IMR-90 (cell line): ENCODE measurements at regions not wholly inside any gene's neighbourhood (a gene's known extent, or its start where the extent isn't known, plus 50 kb on each side); places are given as distances from the start of the nearest gene placed in this dataset.

ENCODE experiments used
- ATAC-seq: fragments of 200-7000 bp; cut with Tn5 transposase; 2 replicates; pipeline ENCODE4 v1.9.1; 2020; ENCODE audit warnings: low read depth, mild to moderate bottlenecking, moderate library complexity
- BruUV-seq: library from RNA; stranded (reverse); fragments of 400-500 nt; replicated peaks from 2 replicates; lab custom pipeline; 2021; lab: Mats Ljungman, UMichigan
- CTCF ChIA-PET: fragments of 300-600 bp; formaldehyde crosslinking; extraction: SDS; loops from one replicate; lab custom pipeline; 2021; ENCODE audit warnings: antibody characterized with exemption; lab: Yijun Ruan, JAX
- POLR2A ChIA-PET: fragments of 300-600 bp; sonication (Branson Sonifier 250); formaldehyde crosslinking; loops from one replicate; lab custom pipeline; 2022; ENCODE audit warnings: antibody characterized with exemption; ENCODE audit not compliant: unreplicated experiment; lab: Charles Lee
- DNase-seq: peaks from one replicate; pipeline ENCODE4 v3.0.0; 2013
- H2AFZ ChIP-seq: replicated peaks from 2 replicates; pipeline ENCODE3; 2013; ENCODE audit warnings: low read length, mild to moderate bottlenecking; ENCODE audit not compliant: poor library complexity
- H2AK5ac ChIP-seq: 2 replicates; pipeline ENCODE4 v1.6.1; 2013; ENCODE audit warnings: low read depth, low read length, inconsistent platforms
- H2AK9ac ChIP-seq: replicated peaks from 2 replicates; pipeline ENCODE3; 2013; ENCODE audit warnings: mild to moderate bottlenecking, low read depth, low read length, moderate library complexity; ENCODE audit not compliant: poor library complexity
- H2BK120ac ChIP-seq: 2 replicates; pipeline ENCODE4 v1.6.1; 2013; ENCODE audit warnings: low read depth, low read length, inconsistent platforms
- H2BK15ac ChIP-seq: 3 replicates; pipeline ENCODE4 v1.6.1; 2013; ENCODE audit warnings: low read depth, low read length, inconsistent platforms
- H2BK20ac ChIP-seq: 2 replicates; pipeline ENCODE4 v1.6.1; 2013; ENCODE audit warnings: low read depth, mild to moderate bottlenecking, inconsistent platforms, low read length, moderate library complexity
- H2BK5ac ChIP-seq: 2 replicates; pipeline ENCODE4 v1.6.1; 2013; ENCODE audit warnings: mild to moderate bottlenecking, low read depth, low read length, inconsistent platforms; ENCODE audit not compliant: poor library complexity, severe bottlenecking
- H3K14ac ChIP-seq: replicated peaks from 2 replicates; pipeline ENCODE4 v1.6.1; 2013; ENCODE audit warnings: low read depth, low read length, inconsistent platforms
- H3K18ac ChIP-seq: 2 replicates; pipeline ENCODE4 v1.6.1; 2013; ENCODE audit warnings: low read depth, low read length, control low read depth
- H3K23ac ChIP-seq: 2 replicates; pipeline ENCODE4 v1.6.1; 2013; ENCODE audit warnings: low read depth, low read length, inconsistent platforms
- H3K27ac ChIP-seq: 2 replicates; pipeline ENCODE4 v1.5.1; 2013; ENCODE audit warnings: mild to moderate bottlenecking, control low read depth, low read length; ENCODE audit not compliant: insufficient read depth
- H3K27me3 ChIP-seq: 2 replicates; pipeline ENCODE4 v1.6.1; 2013; ENCODE audit warnings: low read length; ENCODE audit not compliant: control insufficient read depth, insufficient read depth
- H3K36me3 ChIP-seq: 2 replicates; pipeline ENCODE4 v1.6.1; 2013; ENCODE audit warnings: low read length, mixed read lengths; ENCODE audit not compliant: control insufficient read depth, insufficient read depth
- H3K4ac ChIP-seq: 2 replicates; pipeline ENCODE4 v1.6.1; 2013; ENCODE audit warnings: low read depth, low read length, inconsistent platforms
- H3K4me1 ChIP-seq: 2 replicates; pipeline ENCODE4 v1.6.1; 2013; ENCODE audit warnings: low read length, mixed read lengths; ENCODE audit not compliant: control insufficient read depth, insufficient read depth
- H3K4me2 ChIP-seq: 2 replicates; pipeline ENCODE4 v1.6.1; 2013; ENCODE audit warnings: low read depth, mild to moderate bottlenecking, control low read depth, low read length, moderate library complexity
- H3K4me3 ChIP-seq: 2 replicates; pipeline ENCODE4 v1.5.1; 2013; ENCODE audit warnings: low read depth, mild to moderate bottlenecking, control low read depth, low read length, moderate library complexity; ENCODE audit not compliant: insufficient read depth
- H3K56ac ChIP-seq: 2 replicates; pipeline ENCODE4 v1.6.1; 2013; ENCODE audit warnings: low read length, inconsistent platforms; ENCODE audit not compliant: insufficient read depth; ENCODE audit errors: extremely low read depth
- H3K79me1 ChIP-seq, 2 experiments: 2 replicates each; pipeline ENCODE4 v1.6.1; 2013; ENCODE audit warnings: low read length in 2 of 2, inconsistent platforms in 1 of 2, low read depth in 1 of 2
- H3K9ac ChIP-seq: 2 replicates; pipeline ENCODE4 v1.6.1; 2013; ENCODE audit warnings: low read depth, low read length, control low read depth
- H3K9me1 ChIP-seq: 2 replicates; pipeline ENCODE4 v1.6.1; 2013; ENCODE audit warnings: low read length, inconsistent platforms; ENCODE audit not compliant: insufficient read depth
- H3K9me3 ChIP-seq: 2 replicates; pipeline ENCODE4 v1.6.1; 2013; ENCODE audit warnings: low read length; ENCODE audit not compliant: control insufficient read depth, insufficient read depth
- H4K20me1 ChIP-seq: 2 replicates; pipeline ENCODE4 v1.6.1; 2013; ENCODE audit warnings: low read length, inconsistent platforms; ENCODE audit not compliant: insufficient read depth
- H4K5ac ChIP-seq: 2 replicates; pipeline ENCODE4 v1.6.1; 2013; ENCODE audit warnings: mild to moderate bottlenecking, low read depth, low read length, control low read depth
- H4K8ac ChIP-seq, 2 experiments: 2 replicates each; pipeline ENCODE4 v1.6.1; 2013; ENCODE audit warnings: low read depth in 2 of 2, low read length in 2 of 2, control low read depth in 1 of 2, inconsistent platforms in 1 of 2
- H4K91ac ChIP-seq: 2 replicates; pipeline ENCODE4 v1.6.1; 2013; ENCODE audit warnings: low read depth, low read length, inconsistent platforms; ENCODE audit not compliant: insufficient read depth
- BHLHE40 ChIP-seq: fragments of 150-350 bp; IDR thresholded peaks from 2 replicates; pipeline ENCODE4 v1.6.1; 2016; ENCODE audit warnings: mild to moderate bottlenecking, low read depth, low read length
- CTCF ChIP-seq: conservative IDR thresholded peaks from 2 replicates; pipeline ENCODE4 v1.5.1; 2012; ENCODE audit warnings: mild to moderate bottlenecking, low read depth, low read length, improper control_type of control experiment
- ELK1 ChIP-seq: fragments of 150-350 bp; IDR thresholded peaks from 2 replicates; pipeline ENCODE4 v1.6.1; 2016; ENCODE audit warnings: low read depth, mild to moderate bottlenecking, low read length, moderate library complexity, borderline replicate concordance
- FOS ChIP-seq: fragments of 150-350 bp; IDR thresholded peaks from 2 replicates; pipeline ENCODE4 v1.6.1; 2016; ENCODE audit warnings: low read depth, low read length
- MAFK ChIP-seq: IDR thresholded peaks from 2 replicates; pipeline ENCODE4 v1.6.1; 2012; ENCODE audit warnings: low read depth, low read length, improper control_type of control experiment
- MAZ ChIP-seq: IDR thresholded peaks from 2 replicates; pipeline ENCODE4 v1.6.1; 2012; ENCODE audit warnings: low read depth, mild to moderate bottlenecking, low read length, improper control_type of control experiment, moderate library complexity, borderline replicate concordance
- POLR2A ChIP-seq: IDR thresholded peaks from 2 replicates; pipeline ENCODE4 v1.6.1; 2012; ENCODE audit warnings: mild to moderate bottlenecking, low read depth, low read length
- RAD21 ChIP-seq: IDR thresholded peaks from 2 replicates; pipeline ENCODE4 v1.6.1; 2012; ENCODE audit warnings: low read length, improper control_type of control experiment
- RFX5 ChIP-seq: IDR thresholded peaks from 2 replicates; pipeline ENCODE4 v1.8.0; 2012; ENCODE audit warnings: low read depth, mild to moderate bottlenecking, low read length, moderate library complexity
- SMC3 ChIP-seq: fragments of 150-350 bp; IDR thresholded peaks from 2 replicates; pipeline ENCODE4 v1.6.1; 2016; ENCODE audit warnings: low read depth, mild to moderate bottlenecking, antibody characterized with exemption, low read length, moderate library complexity
- USF2 ChIP-seq: fragments of 150-350 bp; IDR thresholded peaks from 2 replicates; pipeline ENCODE4 v1.6.1; 2017; ENCODE audit warnings: mild to moderate bottlenecking, antibody characterized with exemption, low read length, low read depth
- WGBS, 2 experiments: methylation state at CpG; one replicate each; pipeline versions ENCODE4 v1.1.5 to v1.1.7; 2013; ENCODE audit warnings: missing lambda C conversion rate in 2 of 2; ENCODE audit not compliant: insufficient read length in 1 of 2; ENCODE audit errors: extremely low coverage in 2 of 2; 5-methylcytosine and 5-hydroxymethylcytosine counted together
- dilution Hi-C: fragments of 300-500 bp; cut with HindIII; formaldehyde crosslinking; loops from one replicate; pipeline ENCODE4 v1.14.3; 2018; ENCODE audit warnings: low sequenced_read_pairs; ENCODE audit not compliant: unreplicated experiment
- in situ Hi-C: fragments of 300-500 bp; cut with MboI; formaldehyde crosslinking; loops from 3 replicates; pipeline ENCODE4 v1.14.3; 2019; ENCODE audit warnings: low sequenced_read_pairs, inconsistent platforms, mixed read lengths
- intact Hi-C: fragments of 100-400 bp; cut with micrococcal nuclease; formaldehyde crosslinking; loops from 2 replicates; pipeline ENCODE4 v1.10.0; 2022

- Histone ChIP-seq H2BK15ac (no peak overlapping the region), H3K27ac (no peak overlapping the region), H2AFZ (no peak overlapping the region), H3K27me3 (peaks cover 10% of the 10 kb centered on the region), H3K18ac (no peak overlapping the region), H3K36me3 (no peaks in the 10 kb centered on the region), H2AK9ac (no peak overlapping the region), H4K20me1 (no peaks in the 10 kb centered on the region), H4K8ac (no peak overlapping the region), H3K4ac (no peak overlapping the region), H3K9ac (no peak overlapping the region), H3K14ac (no peak overlapping the region), H3K79me1 (no peaks in the 10 kb centered on the region), H4K5ac (no peak overlapping the region), H2BK5ac (no peak overlapping the region), H2BK120ac (no peak overlapping the region), H2AK5ac (no peak overlapping the region), H3K4me2 (no peak overlapping the region), H3K9me1 (no peaks in the 10 kb centered on the region), H3K9me3 (no peaks in the 10 kb centered on the region), H3K23ac (no peak overlapping the region), H3K4me1 (no peaks in the 10 kb centered on the region), H4K91ac (no peak overlapping the region), H2BK20ac (no peak overlapping the region), H3K56ac (no peak overlapping the region), H3K4me3 (no peak overlapping the region)
- no TSS peak for BruUV-seq
- DNase-seq, result no peak
- POLR2A ChIA-PET, result no interaction called here
- dilution Hi-C loops (no loop called here), intact Hi-C loops (no loop called here), in situ Hi-C loops (no loop called here)
- TF ChIP-seq SMC3, result no peak
- TF ChIP-seq RAD21, result no peak
- TF ChIP-seq POLR2A, result no peak
- TF ChIP-seq CTCF, result no peak
- TF ChIP-seq ELK1, result no peak
- TF ChIP-seq BHLHE40, result no peak
- TF ChIP-seq FOS, result no peak
- no peak for TF ChIP-seq MAZ
- no peak for TF ChIP-seq RFX5
- TF ChIP-seq USF2, result no peak
- TF ChIP-seq MAFK, result no peak
- 39% methylated on average over 5 of the region's 8 CpGs; no CpG with 5 or more reads in 1 of the 2 experiments for WGBS, 2 experiments
- CTCF ChIA-PET, result no interaction called here
- no peak for ATAC-seq
Observed at GRCh38 chr17:79353016-79353415, 257.8 kb downstream of the RBFOX3 start.
